Neural progenitor cell (in vitro differentiated cells): ENCODE measurements at regions not wholly inside any gene's neighbourhood (a gene's known extent, or its start where the extent isn't known, plus 50 kb on each side); places are given as distances from the start of the nearest gene placed in this dataset.

Experiments
- CTCF ChIP-seq: fragments of 200-600 bp; sonication (generic); IDR thresholded peaks from 2 replicates; pipeline ENCODE4 v1.5.1; 2017; ENCODE audit warnings: antibody characterized with exemption, mild to moderate bottlenecking
- EZH2 ChIP-seq: fragments of 200-600 bp; sonication (generic); IDR thresholded peaks from 2 replicates; pipeline ENCODE4 v1.6.1; 2017; ENCODE audit warnings: antibody characterized with exemption, mild to moderate bottlenecking, moderate library complexity
- EZH2phosphoT487 ChIP-seq: fragments of 200-600 bp; sonication (generic); IDR thresholded peaks from 2 replicates; pipeline ENCODE4 v1.6.1; 2017; ENCODE audit warnings: antibody characterized with exemption

- TF ChIP-seq CTCF, result no peak
- no peak for TF ChIP-seq EZH2
- no peak for TF ChIP-seq EZH2phosphoT487
Observed at GRCh38 chr10:18759575-18759974, 100.3 kb downstream of the ARL5B start.
